H1 (cell line): ENCODE measurements at regions not wholly inside any gene's neighbourhood (a gene's known extent, or its start where the extent isn't known, plus 50 kb on each side); places are given as distances from the start of the nearest gene placed in this dataset.

Experiments used
- CTCF ChIA-PET: fragments of 300-600 bp; sonication (Branson Sonifier 250); formaldehyde crosslinking; loops from one replicate; lab custom pipeline; 2021; ENCODE audit not compliant: partially characterized antibody; lab: Charles Lee
- POLR2A ChIA-PET: fragments of 300-600 bp; sonication (Branson Sonifier 250); formaldehyde crosslinking; loops from one replicate; lab custom pipeline; 2021; ENCODE audit warnings: inconsistent platforms; ENCODE audit not compliant: partially characterized antibody; lab: Charles Lee
- DNase-seq, 2 experiments: peaks; one replicate each; pipeline versions ENCODE4 v3.0.0 to v3.0.0-alpha.2; 2010 to 2022; ENCODE audit warnings: low spot score in 2 of 2, low read depth in 1 of 2, mixed read lengths in 1 of 2
- FAIRE-seq: peaks from 2 replicates; lab custom pipeline; 2011; peaks lifted over from hg19 to GRCh38; lab: Jason Lieb, UNC
- H2AFZ ChIP-seq: 2 replicates; pipeline ENCODE4 v1.8.1; 2012; ENCODE audit warnings: low read length, inconsistent platforms
- H2AK5ac ChIP-seq: 2 replicates; pipeline ENCODE4 v1.6.1; 2013; ENCODE audit warnings: low read depth, low read length
- H2BK120ac ChIP-seq: replicated peaks from 2 replicates; pipeline ENCODE3; 2013; ENCODE audit warnings: low read depth, low read length, inconsistent platforms
- H2BK12ac ChIP-seq: 2 replicates; pipeline ENCODE4 v1.6.1; 2013; ENCODE audit warnings: low read depth, low read length
- H2BK15ac ChIP-seq: 2 replicates; pipeline ENCODE4 v1.6.1; 2013; ENCODE audit warnings: low read length
- H2BK20ac ChIP-seq: 2 replicates; pipeline ENCODE4 v1.6.1; 2013; ENCODE audit warnings: low read length
- H2BK5ac ChIP-seq: 2 replicates; pipeline ENCODE4 v1.6.1; 2013; ENCODE audit warnings: low read depth, low read length
- H3K14ac ChIP-seq: 2 replicates; pipeline ENCODE4 v1.6.1; 2013; ENCODE audit warnings: inconsistent platforms; ENCODE audit not compliant: insufficient read length
- H3K18ac ChIP-seq: 2 replicates; pipeline ENCODE4 v1.6.1; 2013; ENCODE audit warnings: low read length; ENCODE audit errors: extremely low read depth
- H3K23ac ChIP-seq: 2 replicates; pipeline ENCODE4 v1.6.1; 2013; ENCODE audit warnings: inconsistent platforms; ENCODE audit not compliant: insufficient read length
- H3K23me2 ChIP-seq: 2 replicates; pipeline ENCODE4 v1.6.1; 2013; ENCODE audit warnings: low read depth, low read length
- H3K27ac ChIP-seq: 2 replicates; pipeline ENCODE4 v1.6.1; 2011; ENCODE audit warnings: low read depth, low read length, inconsistent platforms
- H3K27me3 ChIP-seq, 4 experiments: replicated peaks in 1 of 4; 1 replicate in 1 of 4; 2 replicates in 3 of 4; pipeline versions ENCODE4 v1.6.1 to v1.8.1; 2011 to 2013; ENCODE audit warnings: low read length in 3 of 4, mild to moderate bottlenecking in 3 of 4, inconsistent platforms in 2 of 4, mixed read lengths in 2 of 4, moderate library complexity in 1 of 4; ENCODE audit not compliant: control insufficient read depth in 3 of 4, insufficient read depth in 3 of 4; ENCODE audit errors: extremely low read depth in 1 of 4
- H3K36me3 ChIP-seq, 4 experiments: 2 replicates each; pipeline versions ENCODE4 v1.6.1 to v1.8.1; 2011 to 2013; ENCODE audit warnings: mild to moderate bottlenecking in 4 of 4, low read length in 3 of 4, moderate library complexity in 2 of 4, control low read depth in 1 of 4, inconsistent platforms in 1 of 4; ENCODE audit not compliant: insufficient read depth in 4 of 4, control insufficient read depth in 2 of 4
- H3K4ac ChIP-seq: replicated peaks from 2 replicates; pipeline ENCODE3; 2013; ENCODE audit warnings: low read length, low read depth, mixed read lengths, inconsistent platforms; ENCODE audit not compliant: insufficient read length
- H3K4me1 ChIP-seq, 4 experiments: replicated peaks in 1 of 4; 1 replicate in 1 of 4; 2 replicates in 3 of 4; pipeline versions ENCODE4 v1.6.1 to v1.8.1; 2011 to 2013; ENCODE audit warnings: low read length in 3 of 4, inconsistent platforms in 2 of 4, mixed read lengths in 1 of 4; ENCODE audit not compliant: insufficient read depth in 4 of 4, control insufficient read depth in 3 of 4
- H3K4me2 ChIP-seq, 2 experiments: 2 replicates each; pipeline versions ENCODE4 v1.6.1 to v1.8.1; 2011 to 2013; ENCODE audit warnings: low read depth in 2 of 2, low read length in 2 of 2, control low read depth in 1 of 2, inconsistent platforms in 1 of 2, mild to moderate bottlenecking in 1 of 2; ENCODE audit not compliant: insufficient read depth in 1 of 2
- H3K4me3 ChIP-seq, 4 experiments: fragments of 200-600, 300-600 bp in 1 of 4; sonication (generic), shearing (Covaris generic), sonication (Bioruptor Twin) in 1 of 4; 2 replicates each; pipeline versions ENCODE4 v1.5.1 to v1.8.1; 2011 to 2016; ENCODE audit warnings: low read length in 4 of 4, low read depth in 3 of 4, control low read depth in 2 of 4, inconsistent platforms in 2 of 4, mild to moderate bottlenecking in 2 of 4, mixed read lengths in 1 of 4, moderate library complexity in 1 of 4; ENCODE audit not compliant: insufficient read depth in 2 of 4; ENCODE audit errors: extremely low read depth in 1 of 4
- H3K56ac ChIP-seq: replicated peaks from 2 replicates; pipeline ENCODE3; 2013; ENCODE audit warnings: low read depth, mild to moderate bottlenecking, mixed read lengths, low read length, inconsistent platforms; ENCODE audit not compliant: insufficient read length
- H3K79me1 ChIP-seq: 2 replicates; pipeline ENCODE4 v1.6.1; 2013; ENCODE audit warnings: low read depth, low read length, control low read depth
- H3K79me2 ChIP-seq, 2 experiments: 2 replicates each; pipeline versions ENCODE4 v1.6.1 to v1.8.1; 2012 to 2013; ENCODE audit warnings: low read length in 2 of 2, mild to moderate bottlenecking in 2 of 2, inconsistent platforms in 1 of 2; ENCODE audit not compliant: insufficient read depth in 2 of 2, control insufficient read depth in 1 of 2
- H3K9ac ChIP-seq, 4 experiments: replicated peaks in 1 of 4; 1 replicate in 1 of 4; 2 replicates in 3 of 4; pipeline versions ENCODE4 v1.6.1 to v1.8.1; 2011 to 2013; ENCODE audit warnings: low read depth in 3 of 4, low read length in 3 of 4, control low read depth in 2 of 4, mild to moderate bottlenecking in 2 of 4, moderate library complexity in 2 of 4, inconsistent platforms in 1 of 4; ENCODE audit errors: extremely low read depth in 1 of 4
- H3K9me3 ChIP-seq, 2 experiments: 2 replicates each; pipeline versions ENCODE4 v1.6.1 to v1.8.1; 2012 to 2013; ENCODE audit warnings: mild to moderate bottlenecking in 2 of 2, moderate library complexity in 2 of 2, control low read depth in 1 of 2, inconsistent platforms in 1 of 2, low read depth in 1 of 2, low read length in 1 of 2, mixed read lengths in 1 of 2; ENCODE audit not compliant: insufficient read depth in 2 of 2
- H4K20me1 ChIP-seq, 2 experiments: replicated peaks in 1 of 2; 2 replicates each; pipeline versions ENCODE3 to v1.8.1; 2011 to 2013; ENCODE audit warnings: inconsistent platforms in 2 of 2, low read length in 2 of 2, mild to moderate bottlenecking in 1 of 2; ENCODE audit not compliant: insufficient read depth in 2 of 2, control insufficient read depth in 1 of 2
- H4K5ac ChIP-seq: 2 replicates; pipeline ENCODE4 v1.6.1; 2013; ENCODE audit warnings: low read length, low read depth, mixed read lengths, inconsistent platforms; ENCODE audit not compliant: insufficient read length
- H4K8ac ChIP-seq: 2 replicates; pipeline ENCODE4 v1.8.0; 2013; ENCODE audit warnings: mild to moderate bottlenecking, moderate library complexity, low read length, inconsistent platforms; ENCODE audit not compliant: insufficient read depth; ENCODE audit errors: extremely low read depth
- H4K91ac ChIP-seq: replicated peaks from 2 replicates; pipeline ENCODE3; 2013; ENCODE audit warnings: low read length, mixed read lengths, inconsistent platforms; ENCODE audit not compliant: insufficient read length
- ASH2L ChIP-seq: fragments of 200-600, 300-600 bp; sonication (generic); IDR thresholded peaks from one replicate; pipeline ENCODE4 v1.7.1; 2017; ENCODE audit warnings: low read length
- CEBPB ChIP-seq: IDR thresholded peaks from 2 replicates; pipeline ENCODE4 v1.6.1; 2012; ENCODE audit warnings: low read depth, low read length
- CHD2 ChIP-seq: IDR thresholded peaks from 2 replicates; pipeline ENCODE4 v1.6.1; 2012; ENCODE audit warnings: low read length, improper control_type of control experiment
- GABPA ChIP-seq: IDR thresholded peaks from 2 replicates; pipeline ENCODE4 v1.6.1; 2011; ENCODE audit warnings: mild to moderate bottlenecking, low read length, moderate library complexity, borderline replicate concordance; ENCODE audit not compliant: insufficient read depth
- KDM1A ChIP-seq: fragments of 200-600, 300-600 bp; sonication (generic); IDR thresholded peaks from 2 replicates; pipeline ENCODE4 v1.7.1; 2016; ENCODE audit warnings: mild to moderate bottlenecking, low read length, borderline replicate concordance
- KDM5A ChIP-seq: fragments of 200-600 bp; IDR thresholded peaks from 2 replicates; pipeline ENCODE4 v1.7.1; 2012; ENCODE audit warnings: mild to moderate bottlenecking, low read length, inconsistent platforms, mixed read lengths
- POLR2AphosphoS5 ChIP-seq: IDR thresholded peaks from 2 replicates; pipeline ENCODE4 v1.6.1; 2011; ENCODE audit warnings: low read depth, low read length
- TAF7 ChIP-seq: optimal IDR thresholded peaks from 2 replicates; pipeline ENCODE3; 2011; ENCODE audit warnings: low read depth, mild to moderate bottlenecking, inconsistent platforms, low read length, moderate library complexity, borderline replicate concordance
- WGBS, 2 experiments: shearing (Covaris generic) in 1 of 2; methylation state at CpG; one replicate each; pipeline versions ENCODE4 v1.1.6 to v1.1.7; 2013 to 2015; ENCODE audit warnings: low lambda C conversion rate in 2 of 2, mixed read lengths in 2 of 2, inconsistent platforms in 1 of 2, low coverage in 1 of 2, missing lambda C conversion rate in 1 of 2; ENCODE audit not compliant: insufficient replicate concordance in 2 of 2, insufficient coverage in 1 of 2, insufficient read length in 1 of 2; ENCODE audit errors: extremely low coverage in 1 of 2, missing lambda C conversion rate in 1 of 2; 5-methylcytosine and 5-hydroxymethylcytosine counted together

GRCh38 chr9:23608456-23608855, 217.6 kb downstream of the ELAVL2 start:
- ChIA-PET POLR2A (no interaction called here), CTCF (no interaction called here)
- WGBS, 2 experiments, result 93% methylated on average over 3 of the region's 3 CpGs; no CpG with 5 or more reads in 1 of the 2 experiments

More at GRCh38 chr9:23608456-23608855, 217.6 kb downstream of the ELAVL2 start:
- H2AK5ac ChIP-seq, result no peak overlapping the region
- no peak for TF ChIP-seq TAF7
- TF ChIP-seq CHD2, result no peak
- no peak for TF ChIP-seq CEBPB
- TF ChIP-seq ASH2L, result no peak
- no peak for TF ChIP-seq POLR2AphosphoS5
- no peak for TF ChIP-seq KDM5A
- TF ChIP-seq KDM1A, result no peak
- TF ChIP-seq GABPA, result no peak
- TF ChIP-seq, all 59 proteins: peak for 0
- Histone ChIP-seq H2BK12ac (no peak overlapping the region), H3K79me1 (no peaks in the 10 kb centered on the region), H3K4me1 (peaks cover 0 to 3% (median 0%) of the 10 kb centered on the region in 4 experiments; a peak in 1 of 7 replicates), H3K9ac (no peak overlapping the region), H3K9me3 (no peaks in the 10 kb centered on the region), H4K5ac (no peak overlapping the region), H3K27me3 (no peaks in the 10 kb centered on the region), H3K56ac (no peak overlapping the region), H2BK15ac (no peak overlapping the region), H3K14ac (no peak overlapping the region), H2AFZ (no peak overlapping the region), H3K27ac (no peak overlapping the region), H4K8ac (no peak overlapping the region), H3K4me3 (no peak overlapping the region), H3K23ac (no peak overlapping the region), H2BK5ac (no peak overlapping the region), H4K91ac (no peak overlapping the region), H3K23me2 (no peaks in the 10 kb centered on the region), H4K20me1 (no peaks in the 10 kb centered on the region), H3K4ac (no peak overlapping the region), H3K79me2 (no peaks in the 10 kb centered on the region), H3K4me2 (no peak overlapping the region), H2BK20ac (no peak overlapping the region), H2BK120ac (no peak overlapping the region), H3K18ac (no peak overlapping the region), H3K36me3 (peaks cover 2 to 17% (median 5%) of the 10 kb centered on the region in 4 experiments; a peak in 6 of 8 replicates)
- DNase-seq, result no peak
- no peak for FAIRE-seq
